B cell (primary cell): ENCODE measurements at regions not wholly inside any gene's neighbourhood (a gene's known extent, or its start where the extent isn't known, plus 50 kb on each side); places are given as distances from the start of the nearest gene placed in this dataset.

Experiments used
- EZH2 ChIP-seq: IDR thresholded peaks from 2 replicates; pipeline ENCODE4 v1.6.1; 2012; ENCODE audit warnings: borderline replicate concordance, low read depth, mild to moderate bottlenecking, moderate library complexity, low read length; ENCODE audit not compliant: insufficient read depth, poor library complexity, severe bottlenecking
- TF ChIP-seq, protein P1 (sequence below): fragments of 200-600 bp; IDR thresholded peaks from one replicate; pipeline ENCODE4 v1.8.0; 2022; ENCODE audit warnings: antibody characterized with exemption, mild to moderate bottlenecking

- TF ChIP-seq, protein P1, sequence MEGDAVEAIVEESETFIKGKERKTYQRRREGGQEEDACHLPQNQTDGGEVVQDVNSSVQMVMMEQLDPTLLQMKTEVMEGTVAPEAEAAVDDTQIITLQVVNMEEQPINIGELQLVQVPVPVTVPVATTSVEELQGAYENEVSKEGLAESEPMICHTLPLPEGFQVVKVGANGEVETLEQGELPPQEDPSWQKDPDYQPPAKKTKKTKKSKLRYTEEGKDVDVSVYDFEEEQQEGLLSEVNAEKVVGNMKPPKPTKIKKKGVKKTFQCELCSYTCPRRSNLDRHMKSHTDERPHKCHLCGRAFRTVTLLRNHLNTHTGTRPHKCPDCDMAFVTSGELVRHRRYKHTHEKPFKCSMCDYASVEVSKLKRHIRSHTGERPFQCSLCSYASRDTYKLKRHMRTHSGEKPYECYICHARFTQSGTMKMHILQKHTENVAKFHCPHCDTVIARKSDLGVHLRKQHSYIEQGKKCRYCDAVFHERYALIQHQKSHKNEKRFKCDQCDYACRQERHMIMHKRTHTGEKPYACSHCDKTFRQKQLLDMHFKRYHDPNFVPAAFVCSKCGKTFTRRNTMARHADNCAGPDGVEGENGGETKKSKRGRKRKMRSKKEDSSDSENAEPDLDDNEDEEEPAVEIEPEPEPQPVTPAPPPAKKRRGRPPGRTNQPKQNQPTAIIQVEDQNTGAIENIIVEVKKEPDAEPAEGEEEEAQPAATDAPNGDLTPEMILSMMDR = no peak
- TF ChIP-seq EZH2 = no peak
These were observed 506.7 kb upstream of the CDH18 start for GRCh38 chr5:20494706-20495105.
